ENCODE measurements at regions not wholly inside any gene's neighbourhood (a gene's known extent, or its start where the extent isn't known, plus 50 kb on each side); places are given as distances from the start of the nearest gene placed in this dataset.

GRCh38 chr2:189265696-189266320 is 86.2 kb upstream of the COL5A2 start:
- peaks cover 0 to 4% (median under 1%) of the 10 kb centered on the region in 4 donors for H3K9me3 ChIP-seq (ENCODE audit: control insufficient read depth in 4 of 4, low read length in 3 of 4)
- H3K27ac ChIP-seq (ENCODE audit: low read depth in 1 of 2, low read length in 2 of 2) = no peak overlapping the region
- no peak overlapping the region for H3K4me3 ChIP-seq (ENCODE audit: low read depth in 1 of 3, low read length in 3 of 3)
- TF ChIP-seq JUND (IDR thresholded peaks at IDR 0.05) = no peak
- no peak for TF ChIP-seq FOXA2 (IDR thresholded peaks at IDR 0.05)
- no peak for TF ChIP-seq HNF4A (conservative IDR thresholded peaks at IDR 0.05)
- TF ChIP-seq, protein P1, sequence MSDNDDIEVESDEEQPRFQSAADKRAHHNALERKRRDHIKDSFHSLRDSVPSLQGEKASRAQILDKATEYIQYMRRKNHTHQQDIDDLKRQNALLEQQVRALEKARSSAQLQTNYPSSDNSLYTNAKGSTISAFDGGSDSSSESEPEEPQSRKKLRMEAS (IDR thresholded peaks at IDR 0.05) = no peak
- TF ChIP-seq FOXA1 (IDR thresholded peaks at IDR 0.05) = no peak
- TF ChIP-seq CTCF (IDR thresholded peaks at IDR 0.05; ENCODE audit: low read depth, low read length, missing input control) = no peak
- no peak for TF ChIP-seq GABPA (IDR thresholded peaks at IDR 0.05 in 1 of 2, conservative IDR thresholded peaks at IDR 0.05 in 1 of 2)
- TF ChIP-seq SP1 (IDR thresholded peaks at IDR 0.05) = no peak
- TF ChIP-seq TAF1 (conservative IDR thresholded peaks at IDR 0.05) = no peak
- no peak for TF ChIP-seq EGR1 (IDR thresholded peaks at IDR 0.05; ENCODE audit: low read depth in 2 of 2)
- TF ChIP-seq, protein P2, sequence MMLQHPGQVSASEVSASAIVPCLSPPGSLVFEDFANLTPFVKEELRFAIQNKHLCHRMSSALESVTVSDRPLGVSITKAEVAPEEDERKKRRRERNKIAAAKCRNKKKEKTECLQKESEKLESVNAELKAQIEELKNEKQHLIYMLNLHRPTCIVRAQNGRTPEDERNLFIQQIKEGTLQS (IDR thresholded peaks at IDR 0.05) = no peak
- TF ChIP-seq HNF4G (IDR thresholded peaks at IDR 0.05) = no peak
- no peak for TF ChIP-seq NR2F2 (IDR thresholded peaks at IDR 0.05)
- no peaks in the 10 kb centered on the region for H3K36me3 ChIP-seq (ENCODE audit: control insufficient read depth in 4 of 4, insufficient read depth in 3 of 4, low read depth in 1 of 4, low read length in 3 of 4)
- DNase-seq (ENCODE audit: low spot score) = no peak
- no peaks in the 10 kb centered on the region for H3K27me3 ChIP-seq (ENCODE audit: control insufficient read depth in 4 of 4, insufficient read depth in 4 of 4, low read length in 3 of 4)
- H3K4me1 ChIP-seq (ENCODE audit: control insufficient read depth in 4 of 4, insufficient read depth in 4 of 4, low read length in 3 of 4) = no peaks in the 10 kb centered on the region
- no peak overlapping the region for H3K9ac ChIP-seq (ENCODE audit: low read depth in 1 of 2, low read length in 2 of 2)
- 93% methylated on average over 3 of the region's 3 CpGs for WGBS

DNA sequence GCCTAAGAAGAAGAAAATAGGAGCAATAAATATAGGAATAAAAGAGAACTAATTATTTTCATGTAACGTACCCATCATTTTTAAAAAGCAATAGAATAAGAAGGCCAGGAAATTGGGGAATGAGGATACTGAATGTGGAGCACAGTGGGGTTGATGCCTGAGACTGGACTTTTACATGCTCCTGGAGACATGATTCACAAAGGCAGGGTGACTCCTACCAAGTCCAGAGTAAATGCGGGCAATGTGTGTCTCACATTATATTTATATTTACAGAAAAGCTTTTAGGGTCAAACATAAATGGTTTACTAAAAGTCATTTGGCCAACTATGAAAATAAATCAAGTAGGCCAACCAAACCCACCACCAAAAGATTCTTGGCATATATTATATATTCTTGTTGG is 87.9 kb upstream of the COL5A2 start:
- H3K4me3 ChIP-seq (ENCODE audit: low read depth in 1 of 3, low read length in 3 of 3) = no peak overlapping the region
- H3K27me3 ChIP-seq (ENCODE audit: control insufficient read depth in 4 of 4, insufficient read depth in 4 of 4, low read length in 3 of 4) = no peaks in the 10 kb centered on the region
- H3K9me3 ChIP-seq (ENCODE audit: control insufficient read depth in 4 of 4, low read length in 3 of 4) = peaks cover 0 to 4% (median under 1%) of the 10 kb centered on the region in 4 donors
- no peaks in the 10 kb centered on the region for H3K4me1 ChIP-seq (ENCODE audit: control insufficient read depth in 4 of 4, insufficient read depth in 4 of 4, low read length in 3 of 4)
- no peak overlapping the region for H3K9ac ChIP-seq (ENCODE audit: low read depth in 1 of 2, low read length in 2 of 2)
- no peak overlapping the region for H3K27ac ChIP-seq (ENCODE audit: low read depth in 1 of 2, low read length in 2 of 2)
- no peaks in the 10 kb centered on the region for H3K36me3 ChIP-seq (ENCODE audit: control insufficient read depth in 4 of 4, insufficient read depth in 3 of 4, low read depth in 1 of 4, low read length in 3 of 4)
- TF ChIP-seq TAF1 (conservative IDR thresholded peaks at IDR 0.05) = no peak
- TF ChIP-seq, protein P1 (IDR thresholded peaks at IDR 0.05) = no peak
- TF ChIP-seq CTCF (IDR thresholded peaks at IDR 0.05; ENCODE audit: low read depth, low read length, missing input control) = no peak
- no peak for TF ChIP-seq HNF4A (conservative IDR thresholded peaks at IDR 0.05)
- TF ChIP-seq EGR1 (IDR thresholded peaks at IDR 0.05; ENCODE audit: low read depth in 2 of 2) = no peak
- TF ChIP-seq FOXA2 (IDR thresholded peaks at IDR 0.05) = no peak
- no peak for TF ChIP-seq RAD21 (IDR thresholded peaks at IDR 0.05)
- TF ChIP-seq HNF4G (IDR thresholded peaks at IDR 0.05) = no peak
- no peak for TF ChIP-seq RXRA (IDR thresholded peaks at IDR 0.05)
- no peak for TF ChIP-seq NR2F2 (IDR thresholded peaks at IDR 0.05)
- no peak for TF ChIP-seq SP1 (IDR thresholded peaks at IDR 0.05)
- TF ChIP-seq, protein P3, sequence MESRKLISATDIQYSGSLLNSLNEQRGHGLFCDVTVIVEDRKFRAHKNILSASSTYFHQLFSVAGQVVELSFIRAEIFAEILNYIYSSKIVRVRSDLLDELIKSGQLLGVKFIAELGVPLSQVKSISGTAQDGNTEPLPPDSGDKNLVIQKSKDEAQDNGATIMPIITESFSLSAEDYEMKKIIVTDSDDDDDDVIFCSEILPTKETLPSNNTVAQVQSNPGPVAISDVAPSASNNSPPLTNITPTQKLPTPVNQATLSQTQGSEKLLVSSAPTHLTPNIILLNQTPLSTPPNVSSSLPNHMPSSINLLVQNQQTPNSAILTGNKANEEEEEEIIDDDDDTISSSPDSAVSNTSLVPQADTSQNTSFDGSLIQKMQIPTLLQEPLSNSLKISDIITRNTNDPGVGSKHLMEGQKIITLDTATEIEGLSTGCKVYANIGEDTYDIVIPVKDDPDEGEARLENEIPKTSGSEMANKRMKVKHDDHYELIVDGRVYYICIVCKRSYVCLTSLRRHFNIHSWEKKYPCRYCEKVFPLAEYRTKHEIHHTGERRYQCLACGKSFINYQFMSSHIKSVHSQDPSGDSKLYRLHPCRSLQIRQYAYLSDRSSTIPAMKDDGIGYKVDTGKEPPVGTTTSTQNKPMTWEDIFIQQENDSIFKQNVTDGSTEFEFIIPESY (IDR thresholded peaks at IDR 0.05) = no peak
- no peak for TF ChIP-seq YY1 (IDR thresholded peaks at IDR 0.05)
- TF ChIP-seq GABPA (IDR thresholded peaks at IDR 0.05 in 1 of 2, conservative IDR thresholded peaks at IDR 0.05 in 1 of 2) = no peak
- WGBS = 50% methylated on average over 2 of the region's 2 CpGs
- DNase-seq (ENCODE audit: low spot score) = no peak

Measured in liver (tissue), 8 donors.